Natural killer cell treated with Interleukin-12 subunit alpha and Interleukin-12 subunit beta and Interleukin-15 and Interleukin-18, amount 100 ng/mL, for 72 hours (primary cell): ENCODE measurements at regions not wholly inside any gene's neighbourhood (a gene's known extent, or its start where the extent isn't known, plus 50 kb on each side); places are given as distances from the start of the nearest gene placed in this dataset.
"Not testable (repeated sequence)": the region's sequence is repeated elsewhere in the genome, so short reads cannot be mapped to it uniquely, and the experiment has no call there.

Experiments
- ATAC-seq, 2 donors: fragments of 150-1000 bp; cut with Tn5 transposase in 1 of 2; sonication (Bioruptor Pico), chemical (Tn5 transposase) in 1 of 2; 2 replicates each; pipeline ENCODE4 v1.10.0; 2021
- DNase-seq: peaks from one replicate; pipeline ENCODE4 v3.0.0; 2022; ENCODE audit warnings: low spot score
- H3K27ac Mint-ChIP-seq, 2 donors: 1 replicate in 1 of 2; 2 replicates in 1 of 2; pipeline ENCODE4 v1.8.0; 2022; ENCODE audit warnings: mixed read lengths in 2 of 2, mild to moderate bottlenecking in 1 of 2, moderate library complexity in 1 of 2
- H3K27me3 Mint-ChIP-seq, 2 donors: 1 replicate in 1 of 2; 2 replicates in 1 of 2; pipeline ENCODE4 v1.8.0; 2022; ENCODE audit warnings: mixed read lengths in 2 of 2
- H3K36me3 Mint-ChIP-seq: one replicate; pipeline ENCODE4 v1.8.0; 2022; ENCODE audit warnings: mixed read lengths
- H3K4me1 Mint-ChIP-seq, 2 donors: 1 replicate in 1 of 2; 2 replicates in 1 of 2; pipeline ENCODE4 v1.8.0; 2022; ENCODE audit warnings: low read depth in 2 of 2, mixed read lengths in 2 of 2, mild to moderate bottlenecking in 1 of 2
- H3K4me3 Mint-ChIP-seq: one replicate; pipeline ENCODE4 v1.8.0; 2022; ENCODE audit warnings: mixed read lengths
- H3K9me3 Mint-ChIP-seq: 2 replicates; pipeline ENCODE4 v1.8.0; 2022; ENCODE audit warnings: mixed read lengths

GRCh38 chr3:148540266-148540665 is 157.4 kb upstream of the AGTR1 start:
- H3K9me3 Mint-ChIP-seq, result peaks cover 3% of the 10 kb centered on the region
- H3K4me3 Mint-ChIP-seq, result no peak overlapping the region
- H3K36me3 Mint-ChIP-seq, result no peaks in the 10 kb centered on the region
- H3K4me1 Mint-ChIP-seq, result no peaks in the 10 kb centered on the region
- no peak for DNase-seq
- H3K27ac Mint-ChIP-seq, result no peak overlapping the region
- H3K27me3 Mint-ChIP-seq, result no peaks in the 10 kb centered on the region
- no peak for ATAC-seq

GRCh38 chr3:148540851-148541250 is 156.9 kb upstream of the AGTR1 start:
- no peak overlapping the region for H3K27ac Mint-ChIP-seq
- peaks cover 3% of the 10 kb centered on the region for H3K9me3 Mint-ChIP-seq
- H3K27me3 Mint-ChIP-seq, result no peaks in the 10 kb centered on the region
- H3K4me1 Mint-ChIP-seq, result no peaks in the 10 kb centered on the region
- DNase-seq (no peak), ATAC-seq (no peak)
- H3K4me3 Mint-ChIP-seq, result no peak overlapping the region
- H3K36me3 Mint-ChIP-seq, result no peaks in the 10 kb centered on the region

- peaks cover 10% of the 10 kb centered on the region for H3K9me3 Mint-ChIP-seq
- H3K27ac Mint-ChIP-seq, result no peak overlapping the region
- ATAC-seq, result no peak
- H3K4me1 Mint-ChIP-seq, result no peaks in the 10 kb centered on the region
- H3K27me3 Mint-ChIP-seq, result no peaks in the 10 kb centered on the region
- H3K36me3 Mint-ChIP-seq, result no peaks in the 10 kb centered on the region
- no peak overlapping the region for H3K4me3 Mint-ChIP-seq
- no peak for DNase-seq
Measured at GRCh38 chr3:148546959-148547358, 150.7 kb upstream of the AGTR1 start.

DNA sequence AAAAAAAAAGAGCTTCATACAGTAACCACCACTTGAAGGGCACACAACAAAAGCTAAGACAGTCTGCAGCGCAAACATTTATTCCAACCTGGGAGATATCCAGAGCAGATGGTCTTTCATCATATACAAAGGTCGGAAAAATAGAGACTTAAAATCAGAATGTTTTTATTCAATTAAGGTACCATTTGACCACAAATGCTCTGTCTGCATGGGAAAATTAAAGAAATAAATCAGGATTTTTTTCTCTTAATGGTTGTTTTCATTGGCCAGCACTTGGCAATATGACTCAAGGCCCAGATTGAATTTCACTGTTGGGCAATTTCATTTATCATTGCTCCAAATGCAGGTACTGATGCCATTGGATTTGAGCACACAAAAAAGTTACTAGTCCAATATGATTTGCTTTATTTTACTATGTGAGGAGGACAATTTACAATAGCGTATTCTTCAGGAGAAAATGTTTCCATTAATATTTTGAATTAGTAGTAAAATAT is 145.9 kb upstream of the AGTR1 start:
- DNase-seq (no peak), ATAC-seq (no peak)
- Mint-ChIP-seq H3K27me3 (no peaks in the 10 kb centered on the region), H3K27ac (no peak overlapping the region), H3K4me1 (no peaks in the 10 kb centered on the region), H3K9me3 (peaks cover 7% of the 10 kb centered on the region), H3K36me3 (no peaks in the 10 kb centered on the region), H3K4me3 (no peak overlapping the region)

GRCh38 chr3:148554367-148554766 is 143.3 kb upstream of the AGTR1 start:
- no peak overlapping the region for H3K4me3 Mint-ChIP-seq
- no peaks in the 10 kb centered on the region for H3K27me3 Mint-ChIP-seq
- ATAC-seq, result no peak
- DNase-seq, result no peak
- no peak overlapping the region for H3K27ac Mint-ChIP-seq
- H3K36me3 Mint-ChIP-seq, result no peaks in the 10 kb centered on the region
- peaks cover 5% of the 10 kb centered on the region for H3K9me3 Mint-ChIP-seq
- no peaks in the 10 kb centered on the region for H3K4me1 Mint-ChIP-seq

DNA sequence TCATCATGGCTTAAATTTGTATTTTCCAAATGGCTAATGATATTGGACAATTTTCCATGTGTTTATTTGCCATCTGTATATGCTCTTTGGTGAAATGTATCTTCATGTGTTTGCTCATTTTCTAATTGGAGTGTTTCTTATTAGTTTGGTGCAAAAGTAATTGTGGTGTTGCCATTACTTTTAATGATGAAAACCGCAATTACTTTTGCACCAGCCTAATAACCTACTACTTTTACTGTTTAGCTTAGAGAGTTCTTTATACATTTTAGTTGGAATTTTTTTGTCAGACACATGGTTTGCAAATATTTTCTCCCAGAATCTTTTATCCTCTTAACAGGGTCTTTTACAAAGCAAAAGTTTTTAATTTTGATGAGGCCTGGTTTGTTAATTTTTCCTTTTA is 141.0 kb upstream of the AGTR1 start:
- H3K9me3 Mint-ChIP-seq, result peaks cover 13% of the 10 kb centered on the region
- DNase-seq (no peak), ATAC-seq (no peak)
- H3K4me1 Mint-ChIP-seq, result no peaks in the 10 kb centered on the region
- no peak overlapping the region for H3K4me3 Mint-ChIP-seq
- no peaks in the 10 kb centered on the region for H3K27me3 Mint-ChIP-seq
- no peaks in the 10 kb centered on the region for H3K36me3 Mint-ChIP-seq
- no peak overlapping the region for H3K27ac Mint-ChIP-seq

GRCh38 chr3:148577579-148577978 is 120.1 kb upstream of the AGTR1 start:
- H3K4me1 Mint-ChIP-seq, DNase-seq, H3K36me3 Mint-ChIP-seq, H3K27ac Mint-ChIP-seq, H3K4me3 Mint-ChIP-seq, ATAC-seq, H3K27me3 Mint-ChIP-seq, H3K9me3 Mint-ChIP-seq: not testable (repeated sequence)

DNA sequence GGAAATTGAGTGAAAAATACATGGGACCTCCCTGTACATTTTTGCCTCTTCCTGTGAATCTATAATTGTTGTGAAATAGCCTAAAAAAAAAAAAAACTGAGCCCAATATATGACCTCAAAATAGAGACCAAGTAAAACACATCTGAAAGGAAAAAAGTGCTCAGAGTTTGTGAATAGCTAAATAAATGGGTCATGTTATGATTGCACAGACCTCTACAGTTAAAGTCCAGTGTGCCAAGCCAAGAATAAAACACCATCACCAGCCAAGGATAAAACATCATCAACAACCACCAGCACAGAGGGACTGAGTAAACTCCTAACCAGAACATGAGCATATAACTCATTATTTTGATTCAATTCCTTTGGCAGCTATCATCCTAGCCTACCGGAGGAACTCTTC is 115.6 kb upstream of the AGTR1 start:
- ATAC-seq (no peak), DNase-seq (no peak)
- no peaks in the 10 kb centered on the region for H3K9me3 Mint-ChIP-seq
- H3K36me3 Mint-ChIP-seq, result no peaks in the 10 kb centered on the region
- H3K27me3 Mint-ChIP-seq, result no peaks in the 10 kb centered on the region
- no peak overlapping the region for H3K4me3 Mint-ChIP-seq
- H3K27ac Mint-ChIP-seq, result no peak overlapping the region
- no peaks in the 10 kb centered on the region for H3K4me1 Mint-ChIP-seq

DNA sequence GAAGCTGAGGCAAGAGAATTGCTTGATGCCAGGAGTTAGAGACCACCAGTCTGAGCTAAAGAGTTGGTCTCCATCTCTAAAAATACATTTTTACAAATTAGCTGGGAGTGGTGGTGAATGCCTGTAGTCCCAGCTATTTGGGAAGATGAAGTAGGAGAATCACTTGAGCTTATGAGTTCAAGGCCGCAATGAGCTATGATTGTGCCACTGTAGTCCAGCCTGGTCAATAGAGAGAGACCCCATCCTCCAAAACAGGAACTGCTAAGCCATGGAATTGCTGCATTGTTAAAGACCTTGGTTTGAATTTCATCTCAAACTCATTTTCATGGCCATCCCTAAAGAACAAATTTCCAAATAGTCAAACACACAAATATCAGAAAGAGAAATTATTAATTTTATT is 113.9 kb upstream of the AGTR1 start:
- H3K36me3 Mint-ChIP-seq, result no peaks in the 10 kb centered on the region
- ATAC-seq (no peak), DNase-seq (no peak)
- H3K27ac Mint-ChIP-seq, result no peak overlapping the region
- no peaks in the 10 kb centered on the region for H3K4me1 Mint-ChIP-seq
- no peaks in the 10 kb centered on the region for H3K27me3 Mint-ChIP-seq
- H3K9me3 Mint-ChIP-seq, result no peaks in the 10 kb centered on the region
- no peak overlapping the region for H3K4me3 Mint-ChIP-seq

- ATAC-seq (no peak), DNase-seq (no peak)
- Mint-ChIP-seq H3K27ac (no peak overlapping the region), H3K27me3 (no peaks in the 10 kb centered on the region), H3K9me3 (no peaks in the 10 kb centered on the region), H3K4me3 (no peak overlapping the region), H3K4me1 (no peaks in the 10 kb centered on the region), H3K36me3 (no peaks in the 10 kb centered on the region)
Measured at GRCh38 chr3:148584438-148584837, 113.3 kb upstream of the AGTR1 start.

DNA sequence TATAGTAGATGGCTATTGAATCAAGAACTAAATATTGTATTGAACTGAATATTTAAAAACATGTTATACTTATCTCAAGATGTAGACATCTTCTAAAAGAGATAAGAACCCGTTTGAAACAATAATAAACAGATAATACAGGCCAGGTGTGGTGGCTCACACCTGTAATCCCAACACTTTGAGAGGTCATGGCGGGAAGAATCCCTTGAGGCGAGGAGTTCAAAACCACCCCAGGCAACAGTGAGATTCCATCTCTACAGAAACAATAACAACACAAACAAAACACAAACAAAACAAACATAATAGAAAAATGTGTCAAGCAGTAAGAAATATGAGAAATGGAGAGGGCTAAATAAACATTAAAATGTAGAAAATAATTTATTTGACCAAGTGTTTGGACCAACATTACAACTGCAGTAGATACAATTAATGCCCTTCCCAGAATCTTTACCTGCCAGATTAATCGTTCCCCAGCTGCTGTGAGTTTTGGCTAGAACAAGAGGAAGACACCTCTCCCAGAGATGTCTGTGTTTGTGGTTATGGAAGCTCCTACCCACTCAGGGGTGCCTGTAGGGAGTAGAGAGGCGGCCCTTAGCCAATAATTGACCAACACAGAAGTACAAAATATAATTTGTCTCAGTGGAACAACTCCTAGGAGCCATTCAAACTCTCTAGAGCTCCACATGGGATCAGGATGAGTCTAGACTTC is 111.9 kb upstream of the AGTR1 start:
- Mint-ChIP-seq H3K4me3 (no peak overlapping the region), H3K36me3 (no peaks in the 10 kb centered on the region), H3K4me1 (no peaks in the 10 kb centered on the region), H3K9me3 (no peaks in the 10 kb centered on the region), H3K27ac (no peak overlapping the region), H3K27me3 (no peaks in the 10 kb centered on the region)
- ATAC-seq, result no peak
- DNase-seq, result no peak

DNA sequence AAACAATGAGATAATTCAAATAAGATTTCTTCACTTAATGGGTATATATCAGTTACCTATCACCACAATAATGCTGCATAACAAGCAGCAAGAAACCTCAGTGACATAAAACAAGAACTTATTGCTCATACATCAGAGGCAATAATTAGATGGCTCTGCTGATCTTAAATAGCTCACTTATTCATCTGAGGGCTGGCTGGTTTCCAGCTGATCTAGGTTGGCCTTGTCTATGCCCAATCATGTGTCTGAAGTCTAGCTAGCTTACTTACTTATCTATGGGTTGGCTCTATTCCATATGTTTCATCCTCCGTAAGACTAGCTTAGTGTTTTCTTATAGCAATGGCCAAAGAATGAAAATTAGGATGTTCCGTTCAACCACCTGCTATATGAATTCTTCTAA is 109.4 kb upstream of the AGTR1 start:
- no peaks in the 10 kb centered on the region for H3K36me3 Mint-ChIP-seq

GRCh38 chr3:148591525-148591924 is 106.2 kb upstream of the AGTR1 start:
- DNase-seq (no peak), ATAC-seq (no peak)
- no peak overlapping the region for H3K27ac Mint-ChIP-seq
- peaks cover 4% of the 10 kb centered on the region for H3K9me3 Mint-ChIP-seq
- no peaks in the 10 kb centered on the region for H3K27me3 Mint-ChIP-seq
- no peaks in the 10 kb centered on the region for H3K36me3 Mint-ChIP-seq
- H3K4me3 Mint-ChIP-seq, result no peak overlapping the region
- H3K4me1 Mint-ChIP-seq, result no peaks in the 10 kb centered on the region

More for the DNA sequence above, 109.4 kb upstream of the AGTR1 start:
- Mint-ChIP-seq H3K4me1 (no peaks in the 10 kb centered on the region), H3K9me3 (no peaks in the 10 kb centered on the region), H3K27me3 (no peaks in the 10 kb centered on the region), H3K27ac (no peak overlapping the region), H3K4me3 (no peak overlapping the region)
- no peak for ATAC-seq
- DNase-seq, result no peak

GRCh38 chr3:148598619-148599018 is 99.1 kb upstream of the AGTR1 start:
- Mint-ChIP-seq H3K9me3 (peaks cover 4% of the 10 kb centered on the region), H3K4me1 (no peaks in the 10 kb centered on the region), H3K4me3 (no peak overlapping the region), H3K36me3 (no peaks in the 10 kb centered on the region), H3K27me3 (no peaks in the 10 kb centered on the region), H3K27ac (no peak overlapping the region)
- no peak for ATAC-seq
- DNase-seq, result no peak

DNA sequence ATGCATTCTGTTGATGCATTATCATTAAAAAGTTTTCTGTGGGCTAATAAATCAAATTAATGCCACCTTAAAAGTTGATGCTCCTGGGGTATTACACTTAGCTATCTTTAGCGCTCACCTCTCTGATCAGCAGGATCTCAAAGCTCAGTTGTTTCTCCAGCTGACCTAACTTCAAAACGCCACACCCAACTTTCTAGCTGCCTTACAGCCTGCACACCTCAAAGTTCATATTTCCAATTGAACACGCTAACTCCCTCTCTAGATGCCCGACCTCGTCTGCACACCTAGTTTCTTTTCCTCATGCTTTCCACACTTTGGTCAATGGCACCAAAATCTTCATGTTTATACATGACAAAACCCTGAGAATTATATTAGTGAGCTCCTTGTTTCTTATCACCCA is 98.2 kb upstream of the AGTR1 start:
- Mint-ChIP-seq H3K27me3 (no peaks in the 10 kb centered on the region), H3K9me3 (peaks cover 4% of the 10 kb centered on the region), H3K27ac (no peak overlapping the region), H3K36me3 (no peaks in the 10 kb centered on the region), H3K4me3 (no peak overlapping the region), H3K4me1 (no peaks in the 10 kb centered on the region)
- ATAC-seq (no peak), DNase-seq (no peak)
